SK-N-SH (cell line): ENCODE measurements at regions not wholly inside any gene's neighbourhood (a gene's known extent, or its start where the extent isn't known, plus 50 kb on each side); places are given as distances from the start of the nearest gene placed in this dataset.

Source experiments
- CTCF ChIA-PET: fragments of 300-600, 350-600 bp; formaldehyde crosslinking; extraction: SDS; loops from one replicate; lab custom pipeline; 2021; lab: Yijun Ruan, JAX
- POLR2A ChIA-PET: fragments of 350-600 bp; sonication (Branson Sonifier 250); formaldehyde crosslinking; extraction: SDS; loops from one replicate; lab custom pipeline; 2020; ENCODE audit warnings: antibody characterized with exemption, inconsistent platforms; lab: Yijun Ruan, JAX
- DNase-seq: peaks from one replicate; pipeline ENCODE4 v3.0.0; 2012
- H2AFZ ChIP-seq: fragments of 200-600 bp; sonication (generic); 2 replicates; pipeline ENCODE4 v1.8.1; 2016; ENCODE audit warnings: antibody characterized with exemption, mild to moderate bottlenecking, low read depth
- H3F3A ChIP-seq: fragments of 200-600 bp; sonication (generic); replicated peaks from 2 replicates; pipeline ENCODE3; 2016; ENCODE audit warnings: antibody characterized with exemption, mild to moderate bottlenecking; ENCODE audit not compliant: insufficient read depth
- H3K27ac ChIP-seq, 2 experiments: fragments of 200-500 bp in 1 of 2; fragments of 200-600 bp in 1 of 2; sonication (Bioruptor generic) in 1 of 2; sonication (generic), shearing (Covaris generic) in 1 of 2; 2 replicates each; pipeline versions ENCODE4 v1.5.1 to v1.6.1; 2014 to 2016; ENCODE audit warnings: low read depth in 2 of 2, inconsistent platforms in 1 of 2, low read length in 1 of 2, mild to moderate bottlenecking in 1 of 2, mixed read lengths in 1 of 2
- H3K27me3 ChIP-seq: fragments of 200-600 bp; sonication (generic), shearing (Covaris generic); 2 replicates; pipeline ENCODE4 v1.6.1; 2016; ENCODE audit warnings: mixed run types; ENCODE audit not compliant: insufficient read depth
- H3K36me3 ChIP-seq, 2 experiments: fragments of 200-500 bp in 1 of 2; fragments of 200-600 bp in 1 of 2; sonication (Bioruptor generic) in 1 of 2; sonication (generic) in 1 of 2; replicated peaks in 1 of 2; 2 replicates each; pipeline versions ENCODE3 to v1.5.1; 2014 to 2016; ENCODE audit warnings: low read length in 1 of 2, mild to moderate bottlenecking in 1 of 2; ENCODE audit not compliant: insufficient read depth in 2 of 2, control insufficient read depth in 1 of 2
- H3K4me1 ChIP-seq, 2 experiments: fragments of 200-500 bp in 1 of 2; fragments of 200-600 bp in 1 of 2; sonication (Bioruptor generic) in 1 of 2; sonication (generic), shearing (Covaris generic) in 1 of 2; 2 replicates each; pipeline versions ENCODE4 v1.5.1 to v1.6.1; 2014 to 2016; ENCODE audit warnings: low read depth in 1 of 2, low read length in 1 of 2, mixed run types in 1 of 2; ENCODE audit not compliant: insufficient read depth in 2 of 2, control insufficient read depth in 1 of 2
- H3K4me2 ChIP-seq: fragments of 200-600 bp; sonication (generic), shearing (Covaris generic); 2 replicates; pipeline ENCODE4 v1.6.1; 2017; ENCODE audit warnings: mixed run types
- H3K4me3 ChIP-seq, 2 experiments: fragments of 200-500 bp in 1 of 2; fragments of 200-600 bp in 1 of 2; sonication (Bioruptor generic) in 1 of 2; sonication (generic), shearing (Covaris generic) in 1 of 2; 2 replicates each; pipeline versions ENCODE4 v1.5.1 to v1.8.1; 2014 to 2016; ENCODE audit warnings: low read depth in 2 of 2, inconsistent platforms in 1 of 2, low read length in 1 of 2, mild to moderate bottlenecking in 1 of 2, mixed read lengths in 1 of 2, moderate library complexity in 1 of 2
- H3K79me2 ChIP-seq: fragments of 200-600 bp; sonication (generic); 2 replicates; pipeline ENCODE4 v1.8.1; 2017; ENCODE audit warnings: mild to moderate bottlenecking; ENCODE audit not compliant: insufficient read depth
- H3K9ac ChIP-seq: fragments of 200-600 bp; sonication (generic); 2 replicates; pipeline ENCODE4 v1.6.1; 2017; ENCODE audit warnings: mixed run types
- H3K9me2 ChIP-seq: fragments of 200-600 bp; sonication (generic); 2 replicates; pipeline ENCODE4 v1.6.1; 2017; ENCODE audit warnings: mixed run types
- H3K9me3 ChIP-seq: fragments of 200-600 bp; sonication (generic); 2 replicates; pipeline ENCODE4 v1.6.1; 2017; ENCODE audit warnings: mixed run types, mild to moderate bottlenecking, moderate library complexity
- H4K20me1 ChIP-seq: fragments of 200-600 bp; sonication (generic); 2 replicates; pipeline ENCODE4 v1.6.1; 2017; ENCODE audit warnings: mild to moderate bottlenecking, mixed run types; ENCODE audit not compliant: insufficient read depth
- CTCF ChIP-seq: fragments of 200-600 bp; sonication (generic); IDR thresholded peaks from 2 replicates; pipeline ENCODE4 v1.6.1; 2017; ENCODE audit warnings: antibody characterized with exemption, mild to moderate bottlenecking, moderate library complexity
- EZH2phosphoT487 ChIP-seq: fragments of 200-600 bp; sonication (generic); IDR thresholded peaks from 2 replicates; pipeline ENCODE4 v1.6.1; 2017; ENCODE audit warnings: low read depth, mixed run types, mild to moderate bottlenecking, antibody characterized with exemption, moderate library complexity, borderline replicate concordance
- FOXM1 ChIP-seq: IDR thresholded peaks from 2 replicates; pipeline ENCODE4 v1.4.0; 2012; ENCODE audit warnings: low read depth, mild to moderate bottlenecking
- GABPA ChIP-seq: IDR thresholded peaks from 2 replicates; pipeline ENCODE4 v1.4.0; 2012; ENCODE audit warnings: low read depth, mild to moderate bottlenecking
- GATA2 ChIP-seq: sonication (generic); formaldehyde crosslinking; IDR thresholded peaks from 2 replicates; pipeline ENCODE4 v1.5.0; 2020; ENCODE audit warnings: mild to moderate bottlenecking, missing genetic modification reagents
- JUND ChIP-seq: IDR thresholded peaks from 2 replicates; pipeline ENCODE4 v1.4.0; 2012
- MEF2A ChIP-seq: IDR thresholded peaks from 2 replicates; pipeline ENCODE4 v1.4.0; 2012; ENCODE audit warnings: low read depth, borderline replicate concordance
- NFIC ChIP-seq: IDR thresholded peaks from 2 replicates; pipeline ENCODE4 v1.4.0; 2012; ENCODE audit warnings: borderline replicate concordance
- NRF1 ChIP-seq: IDR thresholded peaks from 2 replicates; pipeline ENCODE4 v1.6.1; 2012; ENCODE audit warnings: low read depth, mild to moderate bottlenecking, low read length
- RAD21 ChIP-seq: IDR thresholded peaks from 2 replicates; pipeline ENCODE4 v1.6.1; 2012; ENCODE audit warnings: mild to moderate bottlenecking, low read length
- RCOR1 ChIP-seq: fragments of 150-350 bp; IDR thresholded peaks from 2 replicates; pipeline ENCODE4 v1.6.1; 2017; ENCODE audit warnings: antibody characterized with exemption, low read length
- REST ChIP-seq: IDR thresholded peaks from 2 replicates; pipeline ENCODE4 v1.6.1; 2012; ENCODE audit warnings: mild to moderate bottlenecking, low read depth, low read length, moderate library complexity
- RFX5 ChIP-seq: IDR thresholded peaks from 2 replicates; pipeline ENCODE4 v1.6.1; 2012; ENCODE audit warnings: mild to moderate bottlenecking, improper control_type of control experiment, low read length
- RXRA ChIP-seq: IDR thresholded peaks from 2 replicates; pipeline ENCODE4 v1.4.0; 2012; ENCODE audit warnings: low read depth, mild to moderate bottlenecking, borderline replicate concordance
- SMC3 ChIP-seq: IDR thresholded peaks from 2 replicates; pipeline ENCODE4 v1.6.1; 2012; ENCODE audit warnings: low read depth, low read length, improper control_type of control experiment
- TAF1 ChIP-seq: IDR thresholded peaks from 2 replicates; pipeline ENCODE4 v1.6.1; 2012; ENCODE audit warnings: low read depth, mild to moderate bottlenecking, low read length, moderate library complexity, borderline replicate concordance
- TEAD4 ChIP-seq: IDR thresholded peaks from 2 replicates; pipeline ENCODE4 v1.4.0; 2012; ENCODE audit warnings: mild to moderate bottlenecking, borderline replicate concordance; ENCODE audit not compliant: insufficient read depth
- ZBTB33 ChIP-seq: IDR thresholded peaks from 2 replicates; pipeline ENCODE4 v1.4.0; 2012; ENCODE audit warnings: low read depth, borderline replicate concordance
- WGBS: methylation state at CpG from one replicate; pipeline ENCODE4 v1.1.6; 2017; ENCODE audit warnings: low lambda C conversion rate; 5-methylcytosine and 5-hydroxymethylcytosine counted together

GRCh38 chr12:24049101-24049500, 99.6 kb upstream of the SOX5 start:
- Histone ChIP-seq H3K4me2 (no peak overlapping the region), H3F3A (peaks cover 3% of the 10 kb centered on the region), H3K27me3 (no peaks in the 10 kb centered on the region), H3K79me2 (no peaks in the 10 kb centered on the region), H3K4me3 (no peak overlapping the region), H3K27ac (no peak overlapping the region), H3K9me3 (peaks cover 5% of the 10 kb centered on the region), H3K9ac (no peak overlapping the region), H3K36me3 (no peaks in the 10 kb centered on the region), H3K4me1 (peaks cover 3 to 12% of the 10 kb centered on the region in 2 experiments; a peak in 2 of 4 replicates), H3K9me2 (no peaks in the 10 kb centered on the region), H4K20me1 (no peaks in the 10 kb centered on the region), H2AFZ (no peak overlapping the region)
- TF ChIP-seq GABPA (no peak), NRF1 (no peak), GATA2 (CRISPR knock-in tag) (no peak), RAD21 (no peak), TEAD4 (no peak), SMC3 (no peak), ZBTB33 (no peak), NFIC (no peak), RCOR1 (no peak), TAF1 (no peak), JUND (no peak), CTCF (no peak), REST (no peak), FOXM1 (no peak), RFX5 (no peak), EZH2phosphoT487 (no peak), RXRA (no peak), MEF2A (no peak)
- no peak for DNase-seq
- ChIA-PET POLR2A (no interaction called here), CTCF (no interaction called here)
- 87% methylated on average over 3 of the region's 3 CpGs for WGBS
